ENCODE measurements at regions not wholly inside any gene's neighbourhood (a gene's known extent, or its start where the extent isn't known, plus 50 kb on each side); places are given as distances from the start of the nearest gene placed in this dataset.

DNA sequence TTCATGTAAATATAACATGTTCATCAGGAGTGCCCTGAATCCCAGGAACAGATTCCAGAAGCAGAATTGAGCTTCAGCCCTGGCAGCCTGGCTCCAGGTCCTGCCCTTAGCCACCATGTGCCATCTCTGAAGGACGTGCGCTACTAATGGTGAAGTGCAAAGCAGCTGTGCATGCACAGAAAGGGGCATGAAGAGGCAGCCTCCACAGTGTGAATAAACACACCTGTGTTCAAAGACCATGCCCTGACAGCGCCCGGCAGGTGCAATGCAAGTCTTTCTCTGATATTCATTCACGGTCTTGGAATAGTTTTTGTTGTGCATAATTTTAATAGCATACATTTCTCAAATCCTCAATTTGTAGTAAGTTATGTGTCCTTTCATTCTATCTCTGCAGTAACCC, 250.4 kb upstream of the TCERG1L start:
- DNase-seq (ENCODE audit: low spot score), result no peak

GRCh38 chr10:131563411-131563810, 251.9 kb upstream of the TCERG1L start:
- no peak for DNase-seq (ENCODE audit: low spot score)

- DNase-seq (ENCODE audit: low spot score), result no peak
Measured at GRCh38 chr10:131567279-131568162, 256.0 kb upstream of the TCERG1L start.

DNA sequence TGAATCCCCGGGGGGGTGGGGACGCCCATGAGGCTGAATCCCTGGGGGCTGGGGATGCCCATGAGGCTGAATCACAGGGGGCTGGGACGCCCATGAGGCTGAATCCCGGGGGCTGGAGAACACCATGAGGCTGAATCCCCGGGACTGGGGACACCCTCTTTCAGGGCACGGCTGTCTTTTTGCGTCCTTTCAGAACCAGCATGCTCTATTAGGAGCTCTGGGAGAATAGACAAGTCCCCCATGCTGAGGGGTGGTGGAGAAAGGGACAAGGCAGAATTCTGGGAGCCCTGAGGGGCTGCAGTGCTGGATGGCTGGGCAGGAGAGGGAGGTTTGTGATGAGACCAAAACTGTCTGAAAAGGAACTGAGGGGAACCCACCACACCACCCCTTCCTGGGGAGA, 257.3 kb upstream of the TCERG1L start:
- DNase-seq (ENCODE audit: low spot score), result no peak

GRCh38 chr10:131569851-131570715, 258.6 kb upstream of the TCERG1L start:
- DNase-seq (ENCODE audit: low spot score), result no peak

DNA sequence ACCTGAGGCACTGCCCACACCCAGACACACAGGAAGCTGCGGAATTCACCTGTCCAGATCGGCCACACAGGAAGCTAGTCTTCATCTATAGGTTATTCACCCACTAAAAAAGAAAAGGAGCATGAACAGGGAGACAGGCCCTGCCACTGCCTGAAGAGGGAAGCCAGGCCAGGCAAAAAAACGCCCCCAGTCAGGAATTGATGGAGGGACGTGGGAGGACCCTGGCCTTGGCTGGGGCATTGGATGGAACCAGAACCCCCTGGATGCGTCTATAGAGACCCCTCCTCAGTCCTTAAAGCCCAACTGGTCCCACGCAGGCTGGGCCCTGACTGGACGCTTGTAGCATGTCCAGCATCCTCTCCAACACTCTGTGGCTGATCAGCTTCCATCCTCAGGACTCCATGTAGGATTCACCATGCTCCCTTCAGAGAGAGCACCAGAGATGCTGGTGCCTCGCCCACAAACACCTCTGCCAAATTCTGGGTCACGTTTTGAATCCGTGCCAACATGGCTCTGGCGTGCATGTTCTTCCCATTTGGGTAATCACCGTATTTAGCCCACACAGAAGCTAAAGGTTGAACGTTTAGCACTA, 259.3 kb upstream of the TCERG1L start:
- DNase-seq (ENCODE audit: low spot score), result no peak

DNA sequence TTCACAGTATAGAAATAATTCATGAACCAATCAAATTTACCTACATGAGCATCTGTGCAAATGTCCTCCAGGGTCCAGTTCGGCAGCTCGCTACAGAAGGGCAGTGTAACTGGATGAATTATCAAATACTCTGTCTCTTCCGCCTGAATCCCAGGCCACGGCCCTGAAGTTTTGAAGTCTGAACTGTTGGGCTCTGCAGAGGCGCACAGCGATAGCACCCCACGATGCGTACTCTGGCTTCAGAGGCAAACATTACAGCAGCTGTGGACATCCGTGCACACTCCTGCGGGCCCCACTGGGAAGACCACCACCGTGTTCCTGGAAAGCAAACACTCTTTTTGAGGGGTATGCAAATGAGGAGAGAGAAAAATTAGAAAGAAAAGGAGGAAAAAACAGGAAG, 259.8 kb upstream of the TCERG1L start:
- no peak for DNase-seq (ENCODE audit: low spot score)

DNA sequence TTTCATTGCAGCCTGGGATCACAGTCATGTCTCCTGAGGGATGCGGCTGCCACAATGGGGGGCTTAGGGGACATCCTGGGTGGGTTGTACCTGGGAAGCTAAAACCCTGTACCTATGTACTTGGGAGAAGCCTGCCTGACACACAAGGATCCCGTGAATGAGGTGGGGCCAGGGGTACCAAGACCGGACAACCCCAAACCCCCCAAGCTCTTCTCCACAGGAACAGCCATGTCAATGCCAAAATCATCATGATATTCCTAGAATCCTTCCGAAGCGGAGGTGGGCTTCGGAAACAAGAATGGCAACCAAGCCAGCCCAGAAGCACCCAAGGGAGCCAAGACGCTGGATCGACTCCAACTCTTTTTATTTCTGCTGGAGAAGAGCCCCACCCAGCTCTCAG, 260.3 kb upstream of the TCERG1L start:
- no peak for DNase-seq (ENCODE audit: low spot score)

- no peak for DNase-seq (ENCODE audit: low spot score)
Measured at GRCh38 chr10:131573256-131573655, 261.7 kb upstream of the TCERG1L start.

DNA sequence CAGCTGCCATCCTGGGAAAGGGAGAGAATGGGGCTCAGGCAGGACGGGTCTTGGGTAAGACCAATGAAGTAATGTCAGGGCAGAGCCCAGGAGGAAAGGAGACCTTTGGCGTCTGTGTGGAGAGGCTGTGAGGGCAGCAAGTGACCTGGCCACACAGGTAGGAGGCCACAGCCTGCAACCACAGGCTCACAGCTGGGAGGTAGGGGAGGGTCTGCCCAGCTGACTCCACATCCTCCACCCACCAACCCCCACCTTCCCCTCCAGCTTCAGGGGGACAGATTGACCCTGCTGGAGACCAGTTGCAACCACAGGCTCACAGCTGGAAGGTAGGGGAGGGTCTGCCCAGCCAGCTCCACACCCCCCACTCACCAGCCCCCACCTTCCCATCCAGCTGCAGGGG, 262.2 kb upstream of the TCERG1L start:
- DNase-seq (ENCODE audit: low spot score), result no peak

GRCh38 chr10:131574363-131574706, 262.8 kb upstream of the TCERG1L start:
- DNase-seq (ENCODE audit: low spot score), result no peak

DNA sequence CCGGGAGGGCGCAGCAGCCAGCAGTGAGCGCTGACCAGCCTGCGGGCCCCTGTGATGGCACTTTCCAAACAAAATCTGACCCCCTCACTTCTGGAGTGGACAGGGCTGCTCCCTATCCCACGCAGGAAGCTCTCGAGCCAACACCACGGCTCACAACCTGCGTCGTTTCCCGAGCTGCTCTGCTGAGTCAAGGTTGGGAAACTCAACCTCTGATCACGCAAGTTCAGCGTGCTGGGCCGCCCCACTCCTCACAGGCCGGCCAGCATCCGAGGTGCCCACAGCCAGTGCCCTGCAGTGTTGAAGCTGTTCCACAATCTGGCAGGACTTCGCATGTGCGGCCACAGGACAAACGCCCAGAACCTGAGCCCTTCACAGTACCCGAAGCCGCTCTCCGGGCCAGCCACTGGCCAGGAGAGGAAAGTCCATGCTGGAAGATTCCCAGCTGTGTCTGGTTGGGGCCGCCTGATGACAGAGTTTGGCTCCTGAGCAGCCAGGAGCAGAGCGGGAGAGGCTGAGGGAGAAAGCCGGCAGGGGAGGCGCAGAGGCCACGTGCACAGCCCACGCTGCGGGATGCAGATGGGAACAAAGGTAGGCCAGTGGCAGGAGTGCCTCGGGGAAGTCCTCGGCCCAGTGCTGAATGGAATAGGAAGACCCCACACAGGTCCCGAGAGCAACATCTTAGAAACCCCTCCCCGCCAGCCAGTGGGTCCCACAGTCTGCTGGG, 263.3 kb upstream of the TCERG1L start:
- no peak for DNase-seq (ENCODE audit: low spot score)

GRCh38 chr10:131575877-131576276, 264.4 kb upstream of the TCERG1L start:
- no peak for DNase-seq (ENCODE audit: low spot score)

DNA sequence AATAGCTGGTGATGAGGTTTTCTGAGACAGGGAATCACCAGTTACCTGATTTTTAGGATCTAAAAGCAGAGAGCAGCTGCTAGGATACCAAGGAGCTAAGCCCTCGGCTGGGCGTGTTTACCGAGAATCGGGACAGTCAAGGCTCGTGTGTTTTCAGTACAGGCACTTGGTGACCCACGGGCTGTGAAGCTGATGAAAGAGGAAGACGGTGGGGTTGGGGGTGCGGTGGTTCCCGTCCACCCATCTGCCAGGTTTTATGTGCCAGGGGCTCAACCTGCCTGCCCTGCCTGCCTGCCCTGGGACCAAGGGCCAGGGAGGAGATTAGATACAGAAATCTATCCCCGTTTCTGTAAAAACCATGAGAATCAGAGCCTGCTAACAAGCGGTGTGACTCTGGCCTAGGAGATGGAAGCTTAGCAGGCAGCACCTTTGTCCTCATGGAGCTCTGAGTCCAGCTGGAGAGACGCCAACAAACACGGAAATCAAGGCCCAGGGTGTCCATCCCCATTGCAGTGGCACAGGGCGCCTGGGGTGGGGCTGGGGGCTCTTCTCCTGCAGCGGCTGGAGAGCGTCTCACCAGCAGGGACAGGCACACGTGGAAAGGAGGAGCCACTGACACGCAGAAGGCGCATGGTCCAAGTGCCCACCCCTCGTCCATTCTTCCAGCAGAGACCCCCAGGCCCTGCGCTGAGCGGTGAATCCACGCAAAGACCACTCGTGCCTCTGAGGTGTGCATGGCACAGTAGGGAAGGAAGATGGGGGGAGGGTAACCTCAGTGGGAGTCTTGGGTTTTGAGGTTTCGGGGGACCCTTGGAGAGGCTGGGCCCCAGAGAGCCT, 265.0 kb upstream of the TCERG1L start:
- no peak for DNase-seq (ENCODE audit: low spot score)

- no peak for DNase-seq (ENCODE audit: low spot score)
Measured at GRCh38 chr10:131577178-131577555, 265.6 kb upstream of the TCERG1L start.

GRCh38 chr10:131577786-131578471, 266.4 kb upstream of the TCERG1L start:
- no peak for DNase-seq (ENCODE audit: low spot score)

DNA sequence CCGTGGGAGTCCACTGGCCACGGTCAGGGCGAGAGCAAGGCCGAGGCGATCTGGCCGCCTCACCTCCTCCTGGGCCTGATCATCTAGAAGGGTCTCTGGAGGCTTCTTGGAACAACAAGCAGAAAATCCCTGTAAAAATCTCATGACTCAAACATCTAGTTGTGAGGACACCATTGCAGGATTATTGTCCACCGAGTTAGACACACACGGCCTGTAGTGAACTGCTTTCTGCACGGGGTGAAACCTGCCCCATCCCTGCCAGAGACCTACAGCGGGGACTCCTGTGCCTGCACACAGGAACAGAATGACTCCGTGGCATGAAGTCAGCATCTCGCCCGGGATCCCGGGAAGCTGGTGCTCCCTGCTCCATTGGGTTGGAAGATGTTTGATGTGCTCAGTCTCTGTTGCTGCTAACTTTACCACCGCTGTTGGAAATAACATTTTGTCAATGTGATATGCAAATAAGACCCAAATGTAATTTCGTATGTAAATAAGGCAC, 267.0 kb upstream of the TCERG1L start:
- no peak for DNase-seq (ENCODE audit: low spot score)

GRCh38 chr10:131579251-131580071, 267.9 kb upstream of the TCERG1L start:
- DNase-seq (ENCODE audit: low spot score), result no peak

DNA sequence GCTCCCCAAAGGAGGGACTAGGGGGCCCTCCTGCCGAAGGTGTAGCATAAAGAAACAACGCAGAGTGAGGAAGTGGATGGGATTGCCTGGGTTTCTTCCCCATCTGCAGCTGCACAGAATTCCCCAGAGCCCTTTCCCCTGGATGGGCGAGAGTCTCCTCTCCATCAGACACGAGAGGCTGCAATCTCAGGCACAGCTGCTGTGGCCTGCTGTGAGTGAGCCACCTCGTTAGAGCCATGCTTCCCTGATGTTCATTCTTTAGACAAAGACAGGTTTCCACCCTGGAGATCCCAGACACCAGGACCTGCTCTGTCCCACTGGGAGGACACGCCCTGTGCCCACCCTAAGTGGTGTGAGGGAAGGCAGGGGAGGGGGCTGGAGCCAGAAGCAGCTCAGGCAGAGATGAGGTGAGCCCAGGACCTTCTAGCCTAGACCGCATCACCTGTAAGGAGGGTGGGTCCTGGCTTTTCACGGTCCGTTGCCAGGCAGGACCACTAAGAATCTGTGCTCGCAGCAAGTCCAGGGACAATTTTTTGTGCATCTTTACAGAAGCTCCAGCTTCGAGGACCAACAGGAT, 268.6 kb upstream of the TCERG1L start:
- no peak for DNase-seq (ENCODE audit: low spot score)
